H4 (cell line): ENCODE measurements at regions not wholly inside any gene's neighbourhood (a gene's known extent, or its start where the extent isn't known, plus 50 kb on each side); places are given as distances from the start of the nearest gene placed in this dataset.
"Not testable (repeated sequence)": the region's sequence is repeated elsewhere in the genome, so short reads cannot be mapped to it uniquely, and the experiment has no call there.

Source experiments
- DNase-seq: peaks from one replicate; pipeline ENCODE4 v3.0.0-alpha.2; 2015; ENCODE audit warnings: low spot score

- no peak for DNase-seq
Measured at GRCh38 chr2:122532481-122532880, 777.0 kb downstream of the TSN start.

- no peak for DNase-seq
Measured at GRCh38 chr2:122535960-122536505, 780.6 kb downstream of the TSN start.

DNA sequence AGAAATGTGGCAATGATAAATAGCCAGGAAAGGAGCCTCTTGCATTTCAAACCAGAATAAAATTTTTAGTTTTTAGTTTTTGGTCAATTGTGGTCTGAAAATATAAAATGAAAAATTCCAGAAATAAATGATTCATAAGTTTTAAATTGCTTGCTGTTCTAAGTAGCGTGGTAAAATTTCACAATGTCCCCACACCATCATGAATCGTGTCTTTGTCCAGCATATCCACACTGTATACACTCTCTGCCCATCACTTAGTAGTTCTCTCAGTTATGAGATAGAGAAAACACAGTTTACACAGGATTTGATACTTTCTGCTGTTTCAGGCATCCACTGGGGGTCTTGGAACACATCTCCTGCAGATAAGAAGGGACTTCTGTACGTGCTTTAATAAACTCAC lies 783.9 kb downstream of the TSN start:
- no peak for DNase-seq

DNA sequence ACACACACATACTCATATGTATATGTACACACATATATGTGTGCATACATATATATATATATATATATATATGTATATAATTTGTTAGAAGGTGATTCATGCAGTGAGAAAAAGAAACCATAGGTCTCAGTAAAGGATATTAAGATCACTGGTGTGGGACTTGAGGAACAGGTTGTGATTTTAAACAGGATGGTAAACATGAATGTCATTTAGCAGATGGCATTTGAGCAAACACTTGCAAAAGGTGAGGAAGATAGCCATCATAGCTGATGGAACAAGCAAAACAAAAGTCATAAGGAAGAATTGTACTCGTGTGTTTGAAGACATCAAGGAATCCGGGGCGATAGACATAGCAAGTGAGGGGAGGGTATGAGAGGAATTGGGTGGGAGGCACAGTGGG lies 784.5 kb downstream of the TSN start:
- DNase-seq: no peak

GRCh38 chr2:122542236-122542635 lies 786.8 kb downstream of the TSN start:
- DNase-seq: no peak

GRCh38 chr2:122542646-122543045 lies 787.2 kb downstream of the TSN start:
- DNase-seq: no peak

GRCh38 chr2:122543815-122544214 lies 788.4 kb downstream of the TSN start:
- DNase-seq: peak; percentile 7

DNA sequence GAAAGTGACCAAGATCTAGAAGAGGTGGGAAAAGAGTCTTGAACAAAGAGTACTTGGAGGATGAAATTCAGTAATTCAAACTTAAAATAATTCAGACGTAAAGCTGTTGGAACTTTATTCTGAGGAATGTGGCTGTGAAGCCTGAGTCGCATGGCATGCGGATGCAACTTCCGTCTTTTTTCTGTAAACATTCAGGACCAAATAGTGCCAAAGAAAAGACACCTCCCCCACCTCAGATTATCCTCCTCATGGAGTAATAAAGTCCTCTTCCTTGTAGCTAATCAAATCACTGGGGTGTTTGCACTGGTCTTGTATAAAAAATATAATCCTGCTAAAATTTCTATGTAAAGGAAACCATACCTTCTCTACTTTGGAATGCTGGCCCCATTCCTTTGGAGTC lies 790.4 kb downstream of the TSN start:
- no peak for DNase-seq

- no peak for DNase-seq
Measured at GRCh38 chr2:122562775-122563174, 807.3 kb downstream of the TSN start.

- no peak for DNase-seq
Measured at GRCh38 chr2:122563781-122564180, 808.3 kb downstream of the TSN start.

DNA sequence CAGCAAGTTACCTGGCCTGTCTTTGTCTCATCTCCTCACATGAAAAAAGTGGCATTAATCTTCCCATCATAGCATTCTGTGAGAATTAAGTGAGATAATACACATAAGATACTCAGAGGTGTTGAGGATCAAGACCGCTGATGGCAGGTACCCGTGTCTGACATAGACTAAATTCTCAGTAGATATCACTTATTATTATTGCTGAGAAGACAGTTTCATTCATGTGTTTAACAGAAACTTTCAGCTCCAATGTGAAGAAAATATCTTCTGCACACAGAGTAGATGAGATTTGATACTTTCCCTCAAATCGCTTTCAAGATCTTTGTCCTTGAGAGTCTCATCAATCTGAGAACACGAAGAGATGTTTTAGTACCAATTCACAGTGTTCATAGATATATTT lies 809.4 kb downstream of the TSN start:
- no peak for DNase-seq

DNA sequence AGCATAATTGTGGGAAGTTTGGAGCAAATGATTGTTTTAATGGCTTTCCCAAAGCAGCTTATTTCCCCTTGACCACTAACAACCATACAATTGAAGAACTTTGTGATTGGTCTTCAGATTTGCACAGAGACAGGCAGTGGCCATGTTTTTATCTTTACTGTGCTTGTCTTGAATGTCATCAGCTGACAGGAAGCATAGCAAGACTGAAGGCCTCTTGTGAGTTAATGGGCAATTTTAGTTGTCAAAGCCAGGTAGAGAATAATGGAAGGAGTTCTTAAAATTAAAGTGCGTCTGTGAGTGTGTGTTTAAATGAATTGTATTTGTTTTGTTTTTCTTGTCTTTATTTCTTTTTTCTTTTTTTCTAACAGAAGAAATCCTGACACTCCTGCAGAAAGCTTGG lies 809.9 kb downstream of the TSN start:
- no peak for DNase-seq

DNA sequence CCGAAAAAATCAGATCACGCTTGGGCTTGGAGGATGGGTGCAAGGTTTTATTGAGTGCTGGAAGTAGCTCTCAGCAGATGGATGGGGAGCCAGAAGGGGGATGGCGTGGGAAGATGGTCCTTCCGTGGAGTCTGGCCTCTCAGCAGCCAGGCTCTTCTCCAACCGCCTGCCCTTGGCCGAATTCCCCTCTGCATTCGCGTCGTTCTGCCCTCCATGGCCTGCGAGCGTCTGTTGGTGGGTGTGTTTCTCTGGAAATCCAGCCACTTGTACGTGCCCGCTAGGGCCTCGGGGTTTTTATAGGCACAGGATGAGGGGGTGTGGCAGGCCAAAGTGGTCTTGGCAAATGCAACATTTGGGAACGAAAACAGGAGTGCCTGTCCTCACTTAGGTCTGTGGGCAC lies 815.2 kb downstream of the TSN start:
- DNase-seq: no peak

DNA sequence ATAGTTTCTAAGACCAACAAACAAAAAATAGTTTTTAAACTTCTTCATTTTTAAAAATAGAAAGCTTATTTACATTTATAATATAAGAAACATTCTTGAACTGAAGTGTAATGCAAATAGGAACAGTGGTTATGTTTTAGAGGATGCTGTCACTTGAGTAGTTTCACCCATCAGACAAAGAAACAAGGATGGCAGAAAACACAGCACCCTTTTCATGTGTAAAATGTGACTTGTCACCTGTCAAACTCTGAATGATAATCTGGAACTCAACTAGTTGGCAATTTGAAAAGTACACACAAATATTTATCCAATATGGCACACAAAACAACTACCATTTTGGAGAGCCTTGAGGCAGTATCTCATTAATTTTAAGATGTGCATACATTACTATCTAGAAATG lies 816.0 kb downstream of the TSN start:
- DNase-seq: not testable (repeated sequence)

- DNase-seq: no peak
Measured at GRCh38 chr2:122575076-122575475, 819.6 kb downstream of the TSN start.

DNA sequence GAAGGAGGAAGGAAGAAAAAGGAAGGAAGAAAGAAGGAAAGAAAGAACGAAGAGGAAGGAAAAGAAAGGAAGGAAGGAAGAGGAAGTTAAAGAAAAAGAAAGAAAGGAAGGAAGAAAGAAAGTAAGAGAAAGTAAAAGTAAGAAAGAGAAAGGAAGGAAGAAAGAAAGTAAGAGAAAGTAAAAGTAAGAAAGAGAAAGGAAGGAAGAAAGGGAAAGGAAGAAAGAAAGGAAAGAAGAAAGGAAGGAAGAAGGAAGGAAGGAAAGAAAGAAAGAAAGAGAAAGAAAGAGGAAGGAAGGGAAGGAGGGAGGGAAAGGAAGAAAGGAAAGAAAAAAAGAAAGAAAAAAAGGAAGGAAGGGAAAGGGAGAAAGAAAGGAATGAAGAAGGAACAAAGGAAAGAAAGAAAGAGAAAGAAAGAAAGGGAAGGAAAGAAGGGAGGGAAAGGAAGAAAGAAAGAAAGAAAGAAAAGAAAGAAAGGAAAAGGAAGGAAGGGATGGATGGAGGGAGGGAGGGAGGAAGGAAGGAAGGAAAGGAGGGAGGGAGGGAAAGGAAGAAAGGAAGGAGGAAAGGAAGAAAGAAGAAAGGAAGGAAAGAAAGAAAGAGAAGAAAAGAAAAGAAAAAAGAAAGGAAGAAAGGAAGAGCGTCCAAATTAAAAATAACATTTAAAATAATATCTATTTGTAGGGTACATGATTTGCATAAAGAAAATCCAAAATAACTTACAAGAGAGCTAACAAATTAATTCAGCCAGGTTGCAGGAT lies 827.9 kb downstream of the TSN start:
- no peak for DNase-seq

DNA sequence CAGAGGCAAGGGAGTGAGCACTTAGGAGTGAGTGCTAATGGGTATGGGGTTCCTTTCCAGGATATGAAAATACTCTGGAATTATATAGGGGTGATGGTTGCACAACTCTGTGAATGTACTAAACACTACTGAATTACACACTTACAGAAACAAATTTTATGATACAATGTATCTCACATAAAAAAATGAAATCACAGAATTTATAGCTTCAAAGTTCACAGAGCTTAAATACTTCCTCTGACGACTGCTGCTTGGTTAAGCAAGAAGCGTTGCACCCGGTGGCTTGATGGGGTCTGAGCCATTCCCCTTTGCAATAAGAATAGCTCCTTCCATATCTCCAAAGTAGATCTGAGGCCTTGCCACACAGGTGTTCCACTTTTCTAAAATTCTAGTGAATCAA lies 835.1 kb downstream of the TSN start:
- DNase-seq: no peak

DNA sequence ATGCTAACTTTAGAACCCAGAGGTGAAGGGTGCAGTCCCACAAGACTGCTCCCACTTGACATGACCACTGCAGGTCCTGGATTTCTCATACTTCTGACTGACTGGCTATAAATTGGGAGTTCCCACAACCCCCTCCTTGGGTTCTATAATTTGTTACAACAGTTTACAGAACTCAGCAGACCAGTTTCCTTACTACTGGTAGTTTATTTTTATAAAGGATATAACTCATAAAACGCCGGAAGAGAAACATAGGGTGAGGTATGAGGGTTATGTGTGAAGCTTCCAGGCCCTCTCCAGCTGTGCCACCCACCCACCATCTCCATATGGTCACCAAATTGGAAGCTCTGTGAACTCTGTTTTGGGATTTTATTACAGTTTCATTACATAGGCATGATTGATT lies 839.6 kb downstream of the TSN start:
- DNase-seq: no peak

DNA sequence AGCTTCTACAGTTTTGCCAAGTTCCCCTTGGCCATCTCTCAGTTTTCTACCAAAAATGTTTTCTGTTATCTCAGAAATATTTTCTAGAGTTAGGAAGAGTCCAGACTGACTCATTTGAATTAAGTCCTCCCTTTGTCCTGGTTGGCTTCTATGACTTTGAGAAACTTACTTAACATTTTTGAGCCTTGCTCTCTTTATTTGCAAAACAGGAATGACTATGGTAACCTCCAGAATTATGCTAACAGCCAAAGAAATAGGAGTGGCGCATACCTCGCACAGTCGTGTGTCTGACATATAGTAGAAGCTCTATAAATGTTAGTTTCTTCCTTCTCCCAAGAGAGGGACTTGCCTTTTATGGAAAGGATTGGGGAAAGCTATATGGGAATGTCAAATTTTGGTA lies 841.1 kb downstream of the TSN start:
- no peak for DNase-seq

DNA sequence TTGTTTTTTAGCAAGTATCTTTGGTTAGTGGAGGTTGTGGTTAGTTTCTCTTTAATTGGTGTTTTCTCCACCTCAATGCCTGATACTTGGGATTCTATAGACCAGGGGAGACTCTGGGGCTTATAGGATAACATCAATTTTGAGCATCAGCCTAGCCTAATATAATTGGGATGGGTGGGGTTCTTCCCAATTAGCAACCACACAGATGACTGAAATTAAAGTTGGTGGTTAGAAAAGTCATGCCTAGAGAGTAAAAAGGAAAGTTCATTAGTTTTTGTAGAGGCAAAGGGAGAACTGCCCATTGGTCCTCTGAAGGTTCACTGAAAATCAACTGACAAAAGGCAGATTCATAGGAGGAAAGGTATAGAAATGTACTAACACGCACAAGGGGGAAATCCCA lies 843.3 kb downstream of the TSN start:
- no peak for DNase-seq

GRCh38 chr2:122610948-122611609 lies 855.6 kb downstream of the TSN start:
- no peak for DNase-seq

DNA sequence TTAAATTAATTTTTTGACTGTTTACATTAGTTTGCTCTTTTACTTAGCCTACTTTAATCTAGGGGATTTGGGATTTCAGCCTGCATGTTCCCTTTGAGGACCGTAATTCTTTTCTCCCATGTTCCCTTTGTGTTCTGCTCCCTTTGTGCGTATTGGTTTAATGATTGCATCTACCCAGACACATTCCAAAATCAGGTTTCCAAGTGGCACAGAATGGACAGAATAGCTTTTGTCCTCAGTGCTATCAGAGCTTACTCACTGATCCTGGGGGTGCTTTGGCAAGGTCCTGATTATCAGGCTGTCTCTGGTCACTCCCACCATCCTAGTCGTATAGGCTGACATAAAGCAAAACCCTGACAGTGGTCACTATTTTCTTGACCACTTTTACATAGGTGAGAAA lies 867.5 kb downstream of the TSN start:
- DNase-seq: no peak

GRCh38 chr2:122627388-122627787 lies 871.9 kb downstream of the TSN start:
- no peak for DNase-seq
